Ovary (tissue), 3 donors: ENCODE measurements at regions not wholly inside any gene's neighbourhood (a gene's known extent, or its start where the extent isn't known, plus 50 kb on each side); places are given as distances from the start of the nearest gene placed in this dataset.

Experiments
- CTCF ChIP-seq, 3 donors: fragments of 450-650 bp in 2 of 3; fragments of 200-600 bp in 1 of 3; IDR thresholded peaks; one replicate each; pipeline versions ENCODE4 v1.5.1 to v1.8.0; 2016 to 2022; ENCODE audit warnings: antibody characterized with exemption in 3 of 3, mild to moderate bottlenecking in 1 of 3
- EP300 ChIP-seq: sonication (generic); formaldehyde crosslinking; IDR thresholded peaks from one replicate; pipeline ENCODE4 v1.6.1; 2017; ENCODE audit warnings: antibody characterized with exemption
- POLR2A ChIP-seq: fragments of 450-650 bp; IDR thresholded peaks from one replicate; pipeline ENCODE4 v1.6.1; 2017; ENCODE audit warnings: antibody characterized with exemption, mild to moderate bottlenecking, moderate library complexity
- donor health status: DM: no; HTN: no; CAD: no.

DNA sequence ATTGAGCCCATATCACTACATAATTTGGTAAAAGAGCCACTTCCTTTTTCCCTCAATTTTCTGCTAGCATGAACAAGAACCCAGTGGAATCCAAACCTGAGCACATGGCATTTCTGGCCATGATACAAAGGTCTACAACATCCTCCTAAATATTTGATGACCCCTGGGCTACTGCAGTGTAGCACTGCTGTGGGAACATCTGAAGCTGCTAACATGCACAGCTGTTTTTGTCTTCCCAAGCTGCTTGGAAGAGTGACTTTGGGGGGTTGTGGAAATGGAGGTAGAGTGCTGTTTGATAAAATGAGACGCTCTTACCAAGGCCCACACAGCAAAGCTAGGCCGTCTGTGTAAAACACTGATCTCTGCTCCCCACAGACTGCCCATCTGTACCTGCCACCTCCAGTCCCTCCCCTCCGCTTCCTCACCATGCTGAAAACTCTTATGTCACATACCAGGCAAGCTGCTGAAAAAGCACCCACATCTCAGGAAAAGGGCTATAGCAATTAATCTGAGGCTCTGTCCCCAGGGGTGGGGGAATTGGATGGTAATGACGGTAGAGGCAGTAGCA is 197.2 kb upstream of the HNRNPA3 start:
- TF ChIP-seq POLR2A (no peak), CTCF (IDR thresholded peaks at IDR 0.05) (no peak), EP300 (no peak)
